SKM-1 (cell line): ENCODE measurements at regions not wholly inside any gene's neighbourhood (a gene's known extent, or its start where the extent isn't known, plus 50 kb on each side); places are given as distances from the start of the nearest gene placed in this dataset.

Source experiments
- DNase-seq: peaks from one replicate; lab custom pipeline; 2025; ENCODE audit not compliant: unreplicated experiment; lab: John Stamatoyannopoulos, UW

- DNase-seq, result no peak
Observed at GRCh38 chr9:115362640-115363039, 244.7 kb upstream of the TNC start.

- DNase-seq, result no peak
Observed at GRCh38 chr9:115364991-115365390, 247.0 kb upstream of the TNC start.

GRCh38 chr9:115367321-115367720, 249.4 kb upstream of the TNC start:
- DNase-seq, result no peak

- no peak for DNase-seq
Observed at GRCh38 chr9:115367780-115368525, 250.0 kb upstream of the TNC start.

- DNase-seq, result no peak
Observed at GRCh38 chr9:115369322-115369957, 251.5 kb upstream of the TNC start.

GRCh38 chr9:115373000-115373709, 255.2 kb upstream of the TNC start:
- DNase-seq, result no peak

GRCh38 chr9:115373710-115374045, 255.7 kb upstream of the TNC start:
- DNase-seq, result no peak

- no peak for DNase-seq
Observed at GRCh38 chr9:115374724-115375268, 256.8 kb upstream of the TNC start.

- DNase-seq, result no peak
Observed at GRCh38 chr9:115378241-115378640, 260.3 kb upstream of the TNC start.

- no peak for DNase-seq
Observed at GRCh38 chr9:115378758-115379157, 260.8 kb upstream of the TNC start.

GRCh38 chr9:115379719-115380118, 261.8 kb upstream of the TNC start:
- DNase-seq, result no peak

GRCh38 chr9:115382865-115383264, 264.9 kb upstream of the TNC start:
- DNase-seq, result no peak

- no peak for DNase-seq
Observed at GRCh38 chr9:115385383-115386122, 267.6 kb upstream of the TNC start.

- DNase-seq, result no peak
Observed at GRCh38 chr9:115386963-115387770, 269.2 kb upstream of the TNC start.

GRCh38 chr9:115391168-115391825, 273.3 kb upstream of the TNC start:
- DNase-seq, result no peak

GRCh38 chr9:115393976-115394775, 276.2 kb upstream of the TNC start:
- DNase-seq, result no peak

GRCh38 chr9:115395511-115396021, 277.6 kb upstream of the TNC start:
- no peak for DNase-seq

GRCh38 chr9:115396071-115396529, 278.1 kb upstream of the TNC start:
- no peak for DNase-seq
